Caco-2 (cell line): ENCODE measurements at regions not wholly inside any gene's neighbourhood (a gene's known extent, or its start where the extent isn't known, plus 50 kb on each side); places are given as distances from the start of the nearest gene placed in this dataset.

Experiments
- BruUV-seq: library from RNA; stranded (reverse); fragments of 400-500 nt; replicated peaks from 2 replicates; lab custom pipeline; 2021; lab: Mats Ljungman, UMichigan
- CTCF ChIA-PET: fragments of 300-600 bp; sonication (Branson Sonifier 250); formaldehyde crosslinking; loops from one replicate; lab custom pipeline; 2022; ENCODE audit warnings: antibody characterized with exemption; lab: Charles Lee
- POLR2A ChIA-PET: fragments of 300-600 bp; sonication (Branson Sonifier 250); formaldehyde crosslinking; loops from one replicate; lab custom pipeline; 2022; ENCODE audit warnings: antibody characterized with exemption; lab: Charles Lee
- DNase-seq, 2 experiments: peaks; one replicate each; pipeline versions ENCODE4 v3.0.0 to v3.0.0-alpha.2; 2020 to 2022
- H3K27me3 ChIP-seq: replicated peaks from 2 replicates; pipeline ENCODE4 v1.6.0; 2011; ENCODE audit warnings: low read length; ENCODE audit not compliant: control insufficient read depth, insufficient read depth
- H3K36me3 ChIP-seq: 2 replicates; pipeline ENCODE4 v1.5.1; 2011; ENCODE audit warnings: low read length; ENCODE audit not compliant: control insufficient read depth, insufficient read depth
- H3K4me1 ChIP-seq: fragments of 250-450 bp; sonication (Bioruptor Pico); 2 replicates; pipeline ENCODE4 v1.5.1; 2020; ENCODE audit warnings: mild to moderate bottlenecking
- H3K4me3 ChIP-seq: 2 replicates; pipeline ENCODE4 v1.5.1; 2011; ENCODE audit warnings: low read depth, mild to moderate bottlenecking, control low read depth, low read length
- H3K9me3 ChIP-seq: fragments of 250-450 bp; sonication (Bioruptor Pico); 2 replicates; pipeline ENCODE4 v1.5.1; 2020; ENCODE audit warnings: mild to moderate bottlenecking, moderate library complexity
- H3K27ac Mint-ChIP-seq: one replicate; pipeline ENCODE4 v1.8.0; 2022; ENCODE audit warnings: mixed read lengths; ENCODE audit not compliant: unreplicated experiment
- H3K27me3 Mint-ChIP-seq: one replicate; pipeline ENCODE4 v1.8.0; 2022; ENCODE audit warnings: mixed read lengths; ENCODE audit not compliant: insufficient read depth, unreplicated experiment
- H3K36me3 Mint-ChIP-seq: one replicate; pipeline ENCODE4 v1.8.0; 2022; ENCODE audit warnings: mild to moderate bottlenecking, mixed read lengths; ENCODE audit not compliant: insufficient read depth, unreplicated experiment
- H3K4me1 Mint-ChIP-seq: one replicate; pipeline ENCODE4 v1.8.0; 2022; ENCODE audit warnings: low read depth, mixed read lengths; ENCODE audit not compliant: unreplicated experiment
- H3K4me3 Mint-ChIP-seq: one replicate; pipeline ENCODE4 v1.8.0; 2022; ENCODE audit warnings: mild to moderate bottlenecking, moderate library complexity, mixed read lengths; ENCODE audit not compliant: unreplicated experiment
- H3K9me3 Mint-ChIP-seq: one replicate; pipeline ENCODE4 v1.8.0; 2022; ENCODE audit warnings: mixed read lengths; ENCODE audit not compliant: unreplicated experiment
- CTCF ChIP-seq, 2 experiments: fragments of 200-600 bp in 1 of 2; IDR thresholded peaks; 1 replicate in 1 of 2; 2 replicates in 1 of 2; pipeline versions ENCODE4 v1.5.1 to v1.8.0; 2011 to 2022; ENCODE audit warnings: antibody characterized with exemption in 1 of 2, control low read depth in 1 of 2, inconsistent platforms in 1 of 2, low read depth in 1 of 2, low read length in 1 of 2, mild to moderate bottlenecking in 1 of 2, moderate library complexity in 1 of 2; ENCODE audit not compliant: insufficient read depth in 1 of 2, severe bottlenecking in 1 of 2, unreplicated experiment in 1 of 2
- intact Hi-C: fragments of 100-400 bp; cut with micrococcal nuclease; formaldehyde crosslinking; loops from one replicate; pipeline ENCODE4 v1.10.0; 2022; ENCODE audit not compliant: unreplicated experiment

- H3K4me3 ChIP-seq, result no peak overlapping the region
- CTCF ChIA-PET, result no interaction called here
- no TSS peak for BruUV-seq
Observed at GRCh38 chr9:80158131-80158530, 586.4 kb downstream of the TLE4 start.

DNA sequence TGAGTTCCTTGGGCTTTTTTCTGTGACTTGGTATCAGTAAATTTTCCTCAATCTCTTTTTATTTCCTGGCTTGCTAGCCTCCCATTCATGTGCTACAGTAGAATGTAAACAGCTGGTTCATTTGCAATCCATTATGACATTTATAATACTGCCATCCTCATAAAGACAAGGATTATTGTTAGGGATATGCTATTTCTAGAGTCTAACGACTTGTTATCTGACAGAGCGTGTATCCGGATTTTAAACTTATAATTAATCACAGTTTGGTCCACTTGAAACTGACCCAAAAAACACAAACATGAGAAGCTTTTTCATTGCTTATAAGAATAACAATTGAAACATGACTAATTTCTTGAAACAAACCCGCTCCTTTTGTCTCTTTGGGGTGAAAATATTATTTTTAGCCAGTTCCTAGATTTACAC lies 585.8 kb downstream of the TLE4 start:
- CTCF ChIA-PET, result no interaction called here

More at GRCh38 chr9:80158131-80158530, 586.4 kb downstream of the TLE4 start:
- no peaks in the 10 kb centered on the region for H3K4me1 Mint-ChIP-seq
- no peak for DNase-seq
- H3K27me3 Mint-ChIP-seq, result no peaks in the 10 kb centered on the region
- H3K4me3 Mint-ChIP-seq, result no peak overlapping the region
- no peak for TF ChIP-seq CTCF (IDR thresholded peaks at IDR 0.05; ENCODE audit: insufficient read depth in 1 of 2, low read depth in 1 of 2, low read length in 1 of 2, severe bottlenecking in 1 of 2, unreplicated experiment in 1 of 2)
- H3K9me3 Mint-ChIP-seq, result no peaks in the 10 kb centered on the region
- H3K9me3 ChIP-seq, result no peaks in the 10 kb centered on the region
- no peaks in the 10 kb centered on the region for H3K27me3 ChIP-seq
- H3K36me3 ChIP-seq, result no peaks in the 10 kb centered on the region
- no peaks in the 10 kb centered on the region for H3K36me3 Mint-ChIP-seq
- no peak overlapping the region for H3K27ac Mint-ChIP-seq
- no peaks in the 10 kb centered on the region for H3K4me1 ChIP-seq
- intact Hi-C loops, result no loop called here
- POLR2A ChIA-PET, result no interaction called here

DNA sequence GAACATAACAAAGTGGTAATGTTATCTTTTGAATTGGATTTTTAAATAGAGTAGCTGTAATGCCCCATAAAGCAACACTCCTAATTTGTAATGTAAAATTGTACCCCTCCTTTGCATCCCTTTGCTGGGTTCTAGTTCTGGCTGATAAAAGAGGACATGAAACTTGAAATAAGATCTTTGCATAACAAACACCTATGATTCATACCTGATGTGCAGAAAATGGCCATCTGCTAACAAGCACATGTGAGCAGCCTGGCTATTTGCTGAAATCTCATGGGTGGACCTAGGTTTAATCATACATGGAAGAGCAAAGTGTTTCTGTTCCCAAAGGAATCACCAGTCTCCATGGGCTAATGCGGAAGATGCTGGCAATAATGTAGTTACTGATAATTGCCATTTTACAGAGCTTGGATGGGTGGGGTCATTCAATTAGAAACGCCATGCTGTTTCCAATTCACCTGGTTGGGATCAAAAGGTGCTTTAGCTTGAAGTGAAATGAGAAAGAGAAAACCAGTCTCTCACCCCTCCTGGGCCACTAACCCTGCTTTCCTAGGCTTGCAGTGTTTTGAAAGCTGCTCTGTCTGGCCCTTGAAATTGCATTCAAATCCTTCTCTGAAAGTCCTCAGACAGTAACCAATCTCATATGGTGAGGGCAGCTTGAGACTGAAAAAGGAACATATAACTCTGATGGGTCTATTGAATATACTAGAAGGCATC lies 585.1 kb downstream of the TLE4 start:
- H3K4me3 ChIP-seq, result no peak overlapping the region
- Mint-ChIP-seq H3K27me3 (no peaks in the 10 kb centered on the region), H3K4me1 (no peaks in the 10 kb centered on the region), H3K27ac (no peak overlapping the region), H3K36me3 (no peaks in the 10 kb centered on the region), H3K9me3 (no peaks in the 10 kb centered on the region), H3K4me3 (no peak overlapping the region)
- POLR2A ChIA-PET, result no interaction called here
- CTCF ChIA-PET, result no interaction called here
- no peaks in the 10 kb centered on the region for H3K9me3 ChIP-seq
- H3K36me3 ChIP-seq, result no peaks in the 10 kb centered on the region
- intact Hi-C loops, result no loop called here
- TF ChIP-seq CTCF (IDR thresholded peaks at IDR 0.05; ENCODE audit: insufficient read depth in 1 of 2, low read depth in 1 of 2, low read length in 1 of 2, severe bottlenecking in 1 of 2, unreplicated experiment in 1 of 2), result no peak
- no TSS peak for BruUV-seq
- DNase-seq, result no peak
- no peaks in the 10 kb centered on the region for H3K4me1 ChIP-seq
- no peaks in the 10 kb centered on the region for H3K27me3 ChIP-seq

More for the DNA sequence above, 585.8 kb downstream of the TLE4 start:
- intact Hi-C loops, result no loop called here
- Mint-ChIP-seq H3K4me3 (no peak overlapping the region), H3K4me1 (no peaks in the 10 kb centered on the region), H3K27me3 (no peaks in the 10 kb centered on the region), H3K9me3 (no peaks in the 10 kb centered on the region), H3K27ac (no peak overlapping the region), H3K36me3 (no peaks in the 10 kb centered on the region)
- DNase-seq, result no peak
- H3K9me3 ChIP-seq, result no peaks in the 10 kb centered on the region
- no peak for TF ChIP-seq CTCF (IDR thresholded peaks at IDR 0.05; ENCODE audit: insufficient read depth in 1 of 2, low read depth in 1 of 2, low read length in 1 of 2, severe bottlenecking in 1 of 2, unreplicated experiment in 1 of 2)
- H3K4me3 ChIP-seq, result no peak overlapping the region
- H3K4me1 ChIP-seq, result no peaks in the 10 kb centered on the region
- H3K36me3 ChIP-seq, result no peaks in the 10 kb centered on the region
- H3K27me3 ChIP-seq, result no peaks in the 10 kb centered on the region
- POLR2A ChIA-PET, result no interaction called here
- no TSS peak for BruUV-seq
